B cell (primary cell): ENCODE measurements at regions not wholly inside any gene's neighbourhood (a gene's known extent, or its start where the extent isn't known, plus 50 kb on each side); places are given as distances from the start of the nearest gene placed in this dataset.

ENCODE experiments used
- ATAC-seq: fragments of 200-7000 bp; cut with Tn5 transposase; one replicate; pipeline ENCODE4 v1.10.0; 2021; ENCODE audit warnings: low read depth, mild to moderate bottlenecking, moderate number of reproducible peaks, moderate library complexity
- CTCF ChIA-PET: fragments of 350-600 bp; sonication (Branson Sonifier 250); formaldehyde crosslinking; loops from one replicate; lab custom pipeline; 2021; ENCODE audit warnings: antibody characterized with exemption, inconsistent platforms; lab: Charles Lee
- POLR2A ChIA-PET: fragments of 350-600 bp; sonication (Branson Sonifier 250); formaldehyde crosslinking; loops from one replicate; lab custom pipeline; 2021; ENCODE audit warnings: antibody characterized with exemption; lab: Charles Lee
- DNase-seq: peaks from one replicate; pipeline ENCODE4 v3.0.0; 2013
- H2AFZ ChIP-seq: 2 replicates; pipeline ENCODE4 v1.6.1; 2012; ENCODE audit warnings: mild to moderate bottlenecking, low read depth, low read length; ENCODE audit not compliant: insufficient read depth, poor library complexity, severe bottlenecking
- H3K27ac ChIP-seq, 2 donors: 1 replicate in 1 of 2; 2 replicates in 1 of 2; pipeline ENCODE4 v1.5.1; 2012 to 2013; ENCODE audit warnings: low read length in 2 of 2, mild to moderate bottlenecking in 2 of 2, moderate library complexity in 1 of 2
- H3K27me3 ChIP-seq, 4 experiments: fragments of 200-600 bp in 1 of 4; sonication (generic) in 1 of 4; replicated peaks in 1 of 4; 1 replicate in 2 of 4; 2 replicates in 2 of 4; pipeline versions ENCODE4 v1.6.1 to v1.7.0; 2013 to 2016; ENCODE audit warnings: low read length in 3 of 4, mild to moderate bottlenecking in 2 of 4, mixed read lengths in 1 of 4, moderate library complexity in 1 of 4; ENCODE audit not compliant: insufficient read depth in 4 of 4, control insufficient read depth in 3 of 4; ENCODE audit errors: control extremely low read depth in 1 of 4
- H3K36me3 ChIP-seq, 2 experiments: replicated peaks in 1 of 2; 1 replicate in 1 of 2; 2 replicates in 1 of 2; pipeline versions ENCODE4 v1.6.1 to v1.7.1; 2013; ENCODE audit warnings: low read length in 1 of 2; ENCODE audit not compliant: insufficient read depth in 2 of 2, control insufficient read depth in 1 of 2; ENCODE audit errors: control extremely low read depth in 1 of 2, extremely low read depth in 1 of 2
- H3K4me1 ChIP-seq, 2 donors: fragments of 200-600 bp in 1 of 2; sonication (generic) in 1 of 2; 1 replicate in 1 of 2; 2 replicates in 1 of 2; pipeline versions ENCODE4 v1.5.1 to v1.6.1; 2013 to 2017; ENCODE audit warnings: low read length in 2 of 2; ENCODE audit not compliant: control insufficient read depth in 2 of 2, insufficient read depth in 2 of 2
- H3K4me2 ChIP-seq: replicated peaks from 2 replicates; pipeline ENCODE3; 2012; ENCODE audit warnings: mild to moderate bottlenecking, low read depth, low read length; ENCODE audit not compliant: poor library complexity, severe bottlenecking
- H3K4me3 ChIP-seq, 5 experiments: fragments of 200-600 bp in 1 of 5; sonication (generic) in 1 of 5; 1 replicate in 3 of 5; 2 replicates in 2 of 5; pipeline versions ENCODE4 v1.5.1 to v1.7.0; 2011 to 2016; ENCODE audit warnings: low read length in 4 of 5, mild to moderate bottlenecking in 4 of 5, low read depth in 2 of 5, control low read depth in 1 of 5, moderate library complexity in 1 of 5; ENCODE audit not compliant: insufficient read depth in 1 of 5; ENCODE audit errors: control extremely low read depth in 1 of 5, extremely low read depth in 1 of 5
- H3K79me2 ChIP-seq: fragments of 200-600 bp; sonication (generic); one replicate; pipeline ENCODE4 v1.6.0; 2016; ENCODE audit warnings: low read length; ENCODE audit not compliant: control insufficient read depth, insufficient read depth
- H3K9ac ChIP-seq: fragments of 200-600 bp; sonication (generic); 2 replicates; pipeline ENCODE4 v1.6.1; 2017; ENCODE audit warnings: mild to moderate bottlenecking, low read length, moderate library complexity
- H3K9me3 ChIP-seq, 3 donors: one replicate each; pipeline versions ENCODE4 v1.6.1 to v1.7.1; 2013; ENCODE audit warnings: low read length in 2 of 3; ENCODE audit not compliant: control insufficient read depth in 2 of 3, insufficient read depth in 1 of 3; ENCODE audit errors: control extremely low read depth in 1 of 3
- H4K20me1 ChIP-seq: 2 replicates; pipeline ENCODE4 v1.6.0; 2012; ENCODE audit warnings: mild to moderate bottlenecking, low read length; ENCODE audit not compliant: insufficient read depth, control insufficient read depth, poor library complexity, severe bottlenecking
- H3K27ac Mint-ChIP-seq: one replicate; pipeline ENCODE4 v1.8.0; 2021; ENCODE audit warnings: mixed read lengths
- H3K27me3 Mint-ChIP-seq: one replicate; pipeline ENCODE4 v1.8.0; 2021; ENCODE audit warnings: mixed read lengths
- H3K4me1 Mint-ChIP-seq: one replicate; pipeline ENCODE4 v1.8.0; 2021; ENCODE audit warnings: mixed read lengths
- H3K4me3 Mint-ChIP-seq: one replicate; pipeline ENCODE4 v1.8.0; 2021; ENCODE audit warnings: mixed read lengths
- H3K9me3 Mint-ChIP-seq: one replicate; pipeline ENCODE4 v1.8.0; 2022; ENCODE audit warnings: mixed read lengths; ENCODE audit not compliant: insufficient read depth
- CTCF ChIP-seq: fragments of 200-600 bp; IDR thresholded peaks from one replicate; pipeline ENCODE4 v1.8.0; 2022; ENCODE audit warnings: antibody characterized with exemption, mild to moderate bottlenecking
- EZH2 ChIP-seq: IDR thresholded peaks from 2 replicates; pipeline ENCODE4 v1.6.1; 2012; ENCODE audit warnings: borderline replicate concordance, low read depth, mild to moderate bottlenecking, moderate library complexity, low read length; ENCODE audit not compliant: insufficient read depth, poor library complexity, severe bottlenecking
- WGBS: methylation state at CpG from one replicate; pipeline ENCODE4 v1.1.5; 2013; ENCODE audit warnings: missing lambda C conversion rate; ENCODE audit not compliant: insufficient coverage; 5-methylcytosine and 5-hydroxymethylcytosine counted together
- intact Hi-C: fragments of 100-400 bp; cut with micrococcal nuclease; formaldehyde crosslinking; loops from one replicate; pipeline ENCODE4 v1.10.0; 2022

- POLR2A ChIA-PET, result no interaction called here
- no peak overlapping the region for H3K27ac ChIP-seq
These were observed 1722.5 kb upstream of the ACO1 start for GRCh38 chr9:30661925-30662324.

More at GRCh38 chr9:30661925-30662324, 1722.5 kb upstream of the ACO1 start:
- Mint-ChIP-seq H3K27me3 (no peaks in the 10 kb centered on the region), H3K9me3 (no peaks in the 10 kb centered on the region), H3K4me1 (no peaks in the 10 kb centered on the region), H3K27ac (no peak overlapping the region), H3K4me3 (no peak overlapping the region)
- Histone ChIP-seq H2AFZ (no peak overlapping the region), H3K4me1 (no peaks in the 10 kb centered on the region), H3K4me3 (no peak overlapping the region), H3K36me3 (no peaks in the 10 kb centered on the region), H3K27me3 (no peaks in the 10 kb centered on the region), H3K79me2 (no peaks in the 10 kb centered on the region), H4K20me1 (no peaks in the 10 kb centered on the region), H3K4me2 (no peak overlapping the region), H3K9ac (no peak overlapping the region), H3K9me3 (no peaks in the 10 kb centered on the region)
- intact Hi-C loops, result no loop called here
- no peak for ATAC-seq
- CTCF ChIA-PET, result no interaction called here
- TF ChIP-seq CTCF, result no peak
- no peak for TF ChIP-seq EZH2
- no peak for DNase-seq
- WGBS, result 100% methylated on average over 2 of the region's 5 CpGs
